SK-MEL-5 (cell line): ENCODE measurements at regions not wholly inside any gene's neighbourhood (a gene's known extent, or its start where the extent isn't known, plus 50 kb on each side); places are given as distances from the start of the nearest gene placed in this dataset.
"Not testable (repeated sequence)": the region's sequence is repeated elsewhere in the genome, so short reads cannot be mapped to it uniquely, and the experiment has no call there.

Source experiments
- DNase-seq: peaks from one replicate; pipeline ENCODE4 v3.0.0-alpha.2; 2016; ENCODE audit warnings: low read depth, low spot score
- in situ Hi-C: cut with HindIII; loops from 2 replicates; pipeline ENCODE4 v1.10.0; 2016; ENCODE audit warnings: low sequenced_read_pairs, high pct_unique_total_duplicates, low pct_unique_long_range_greater_than_20kb

DNA sequence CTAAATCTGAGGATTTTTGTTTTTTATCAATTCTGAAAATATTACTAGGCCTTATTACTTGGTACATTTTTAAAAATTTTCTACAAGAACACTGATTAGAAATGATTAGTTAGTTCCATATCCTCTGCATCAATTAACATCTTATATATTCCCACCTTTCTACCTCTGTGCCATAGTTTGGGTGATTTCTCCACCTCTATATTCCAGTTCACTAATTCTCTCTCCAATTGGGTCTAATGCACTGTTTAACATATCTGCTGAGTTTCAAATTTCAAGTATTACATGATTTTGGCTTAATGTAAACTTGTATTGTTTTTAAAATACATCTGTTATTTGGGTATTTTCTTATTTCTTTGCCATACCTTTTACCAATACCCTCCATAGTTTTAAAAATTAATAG lies 705.7 kb upstream of the SALL3 start:
- in situ Hi-C loops: no loop called here
- no peak for DNase-seq

DNA sequence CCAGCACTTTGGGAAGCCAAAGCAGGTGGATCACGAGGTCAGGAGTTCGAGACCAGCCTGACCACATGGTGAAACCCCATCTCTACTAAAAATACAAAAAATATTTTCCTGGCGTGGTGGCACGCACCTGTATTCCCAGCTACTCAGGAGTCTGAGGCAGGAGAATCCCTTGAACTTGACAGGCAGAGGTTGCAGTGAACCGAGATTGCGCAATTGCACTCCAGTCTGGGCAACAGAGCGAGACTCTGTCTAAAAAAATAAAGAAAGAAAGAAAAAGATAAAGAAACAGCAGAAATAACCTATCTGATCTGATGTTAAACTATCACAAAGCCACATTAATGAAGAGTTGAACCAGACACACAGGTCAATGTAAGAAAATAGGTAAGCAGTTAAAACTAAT lies 696.2 kb upstream of the SALL3 start:
- DNase-seq, in situ Hi-C loops: not testable (repeated sequence)

DNA sequence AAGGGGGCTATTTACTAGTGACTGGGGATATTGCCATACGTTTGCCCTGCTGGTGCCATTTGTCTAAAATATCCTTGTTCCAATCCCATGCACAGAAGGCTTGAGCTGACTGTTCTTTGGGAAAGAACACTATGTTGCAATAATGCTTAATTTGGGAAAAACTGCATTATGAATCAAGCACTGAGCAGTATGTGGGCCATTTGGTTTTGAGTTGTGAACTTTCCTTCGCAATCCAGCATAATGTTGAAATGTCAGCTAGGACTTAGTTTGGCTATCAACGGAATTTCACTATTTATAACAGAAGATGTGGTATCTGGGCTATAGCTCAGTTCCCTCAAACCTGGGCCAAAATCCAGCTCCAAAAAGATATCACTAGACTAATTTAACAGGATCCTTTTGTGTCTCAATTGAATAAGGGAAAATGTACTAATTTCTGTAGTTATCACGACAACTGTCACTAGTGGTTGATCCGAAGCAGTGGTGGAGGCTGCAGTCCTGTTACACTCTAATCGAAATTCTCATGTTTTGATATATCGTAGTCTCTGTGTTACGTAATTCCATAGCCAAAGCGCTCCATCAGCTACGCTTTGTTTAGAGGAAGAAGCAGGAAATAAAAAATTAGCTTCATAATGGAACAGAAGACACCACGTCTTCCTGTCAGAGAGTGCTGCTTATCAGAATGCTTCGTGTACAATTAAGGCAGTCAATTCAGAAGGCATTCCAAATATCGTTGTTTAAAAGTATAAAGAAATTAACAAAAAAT lies 686.8 kb upstream of the SALL3 start:
- in situ Hi-C loops: no loop called here
- DNase-seq: no peak

DNA sequence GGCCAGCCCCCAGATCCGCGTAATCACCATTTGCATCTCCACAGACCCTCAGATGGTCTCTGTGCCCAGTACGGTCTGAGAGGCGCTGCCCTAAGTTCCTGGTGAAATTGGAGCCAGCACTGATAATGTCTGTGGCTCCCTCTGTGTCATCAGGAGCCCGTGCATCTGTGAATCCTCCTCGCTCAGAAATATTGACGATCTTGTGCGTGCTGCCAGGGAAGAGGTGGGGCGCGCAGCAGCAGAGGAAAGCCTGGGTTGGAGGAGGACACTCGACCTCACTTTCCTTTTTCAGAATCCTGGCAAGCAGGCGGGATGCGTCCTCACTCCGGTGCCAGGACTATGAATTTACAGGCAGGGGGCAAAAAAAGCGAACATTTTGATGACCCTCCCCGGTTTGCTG lies 686.1 kb upstream of the SALL3 start:
- in situ Hi-C loops: no loop called here
- DNase-seq: no peak

GRCh38 chr18:78293940-78294541 lies 685.6 kb upstream of the SALL3 start:
- in situ Hi-C loops: no loop called here
- no peak for DNase-seq

GRCh38 chr18:78295262-78295661 lies 684.4 kb upstream of the SALL3 start:
- in situ Hi-C loops: no loop called here
- no peak for DNase-seq

DNA sequence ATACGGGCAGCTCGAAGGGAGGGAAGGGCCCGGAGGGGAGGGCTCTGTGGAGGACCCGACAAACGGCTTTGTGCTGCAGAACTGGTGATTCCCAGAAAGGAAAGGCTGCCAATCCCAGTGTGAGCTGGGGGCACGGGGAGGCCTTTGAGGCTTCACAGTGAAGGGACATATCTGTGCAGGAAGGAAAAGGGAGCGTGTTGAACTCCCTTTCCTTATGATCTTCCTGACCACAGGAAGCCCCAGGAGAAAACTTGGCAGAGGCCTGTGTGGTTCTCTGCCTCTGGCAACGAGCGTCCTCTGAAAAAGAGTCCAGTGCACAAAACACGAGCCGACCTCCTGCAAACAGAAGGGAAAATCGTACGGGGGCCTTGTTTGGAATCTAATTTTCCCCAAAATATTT lies 683.5 kb upstream of the SALL3 start:
- DNase-seq: no peak
- in situ Hi-C loops: no loop called here

DNA sequence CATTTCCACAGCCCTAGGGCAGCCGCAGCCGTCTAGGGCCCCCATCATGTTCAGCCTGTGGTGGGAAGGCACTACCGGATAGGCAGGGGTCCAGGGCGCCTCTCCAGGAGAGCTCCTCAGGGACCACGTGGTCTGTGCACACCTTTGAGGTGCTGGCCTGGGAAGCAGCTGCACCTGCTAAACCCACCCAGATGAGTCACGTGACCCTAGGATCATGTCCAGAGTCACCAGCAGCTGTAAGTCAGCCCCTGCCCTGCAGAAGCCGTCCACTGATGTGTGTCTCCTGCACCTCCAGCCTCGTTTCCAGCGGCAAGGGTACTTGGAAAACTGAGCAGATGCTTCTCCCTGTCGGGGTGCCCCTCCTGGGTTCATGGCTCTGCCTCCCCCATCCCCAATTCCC lies 682.6 kb upstream of the SALL3 start:
- DNase-seq: no peak
- in situ Hi-C loops: no loop called here

DNA sequence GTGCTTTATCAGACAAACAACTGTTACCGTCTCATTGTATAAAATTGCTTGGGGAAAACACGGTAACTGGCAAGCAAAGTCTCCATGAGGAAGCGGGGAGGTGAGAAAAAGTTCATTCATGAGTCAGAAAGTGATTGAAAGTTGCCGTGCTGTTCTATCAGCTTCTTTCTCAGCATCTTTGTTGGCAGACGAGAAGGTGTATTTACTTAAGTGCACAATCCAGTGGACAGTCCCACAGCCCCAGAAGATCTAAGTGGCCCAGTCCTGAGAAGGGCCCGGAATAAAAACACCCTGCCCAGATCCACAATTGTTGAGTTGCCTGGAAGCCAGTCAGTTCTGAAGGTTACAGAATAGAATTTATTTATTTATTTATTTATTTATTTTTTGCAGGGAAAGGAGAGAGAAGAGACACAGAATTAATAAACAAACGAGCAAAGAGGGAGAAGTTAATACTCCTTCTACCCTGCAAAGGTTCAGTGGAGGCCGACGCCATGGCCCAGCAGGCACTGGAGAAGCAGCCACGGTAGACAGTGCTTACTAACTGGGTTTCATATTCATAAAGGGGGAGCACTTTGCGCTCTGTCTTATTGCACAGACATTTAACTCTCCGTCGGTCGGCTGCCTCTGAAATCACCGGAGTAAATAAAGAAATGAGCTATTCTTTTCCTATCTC lies 676.0 kb upstream of the SALL3 start:
- in situ Hi-C loops: no loop called here
- DNase-seq: no peak

GRCh38 chr18:78304192-78305164 lies 675.1 kb upstream of the SALL3 start:
- no peak for DNase-seq
- in situ Hi-C loops: no loop called here

- DNase-seq: no peak
- in situ Hi-C loops: no loop called here
Measured at GRCh38 chr18:78305789-78306188, 673.8 kb upstream of the SALL3 start.

GRCh38 chr18:78309307-78309706 lies 670.3 kb upstream of the SALL3 start:
- in situ Hi-C loops: no loop called here
- no peak for DNase-seq

GRCh38 chr18:78309924-78310323 lies 669.7 kb upstream of the SALL3 start:
- no peak for DNase-seq
- in situ Hi-C loops: no loop called here

GRCh38 chr18:78319264-78319663 lies 660.4 kb upstream of the SALL3 start:
- in situ Hi-C loops: no loop called here
- DNase-seq: no peak

DNA sequence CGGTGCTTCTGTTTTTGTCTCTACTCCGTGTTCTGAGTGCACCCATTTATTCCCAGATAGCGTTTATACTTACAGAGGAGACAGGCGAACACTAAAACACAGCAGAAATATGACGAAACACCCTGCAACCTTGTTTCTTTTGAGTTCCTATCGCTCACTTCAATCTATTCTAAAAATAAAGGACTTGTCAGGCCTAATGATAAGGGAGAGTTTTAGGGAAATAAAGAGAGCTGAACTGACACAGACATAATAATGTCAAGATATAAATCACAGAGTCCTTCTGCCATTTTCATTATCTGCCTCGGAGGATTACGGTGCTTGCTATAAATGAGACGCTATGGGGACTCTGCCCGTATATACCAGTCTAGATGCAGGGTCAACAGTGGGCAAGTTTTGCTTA lies 659.7 kb upstream of the SALL3 start:
- DNase-seq: no peak
- in situ Hi-C loops: no loop called here

DNA sequence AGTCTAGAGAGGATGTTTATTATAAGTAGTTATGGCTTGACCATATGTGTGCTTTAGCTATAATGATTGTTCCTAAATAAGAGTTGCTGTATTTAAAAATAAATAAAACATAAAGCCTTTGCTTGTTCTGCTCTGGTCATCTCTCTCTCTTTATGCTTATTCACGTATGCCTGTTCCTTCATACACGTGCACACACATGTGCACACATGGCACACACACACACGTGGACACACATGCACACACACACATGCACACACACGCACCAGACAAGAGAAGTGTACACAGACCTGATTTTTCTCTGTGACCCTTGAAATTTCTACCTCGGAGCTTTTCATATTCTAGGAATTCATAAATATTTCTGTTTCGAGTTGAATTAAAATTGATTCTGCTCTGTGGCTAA lies 658.2 kb upstream of the SALL3 start:
- in situ Hi-C loops: no loop called here
- no peak for DNase-seq

DNA sequence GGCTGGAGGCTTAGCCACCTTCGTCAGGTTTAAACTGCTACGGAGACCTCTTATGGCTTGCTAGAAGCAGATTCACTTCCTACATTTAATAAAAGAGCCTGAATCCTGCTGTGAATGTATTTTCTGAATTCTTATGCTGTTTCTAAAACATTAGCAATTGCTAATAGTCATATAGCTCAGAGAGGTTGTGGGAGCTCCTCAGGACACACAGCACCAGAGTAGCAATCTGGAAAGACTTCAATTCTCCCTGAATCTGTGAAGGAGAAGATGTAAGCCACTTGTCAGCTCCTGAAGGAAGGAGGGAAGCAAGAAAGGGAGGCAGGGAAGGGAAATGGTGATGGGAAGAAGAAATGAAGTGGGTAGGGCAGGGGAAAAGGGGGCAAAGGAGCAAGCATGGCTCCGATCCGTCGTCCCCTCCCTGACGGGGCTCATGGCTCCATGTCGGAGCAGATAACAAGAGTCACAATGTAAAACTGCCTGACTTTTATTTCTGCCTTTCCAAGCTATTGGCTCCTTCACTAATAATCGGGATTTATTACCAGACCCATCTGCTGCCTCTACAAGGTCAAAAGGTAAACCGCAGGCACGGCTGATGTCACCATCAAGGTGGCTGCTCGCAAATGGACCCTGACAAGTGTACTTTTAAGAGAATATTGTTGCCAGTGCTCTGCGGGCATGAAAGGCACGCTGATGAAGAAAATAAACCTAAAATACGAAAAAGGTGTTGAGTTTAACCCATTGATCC lies 656.0 kb upstream of the SALL3 start:
- DNase-seq: no peak
- in situ Hi-C loops: no loop called here
